Activated CD8-positive, alpha-beta memory T cell treated with anti-CD3 and anti-CD28 coated beads for 48 hours (primary cell): ENCODE measurements at regions not wholly inside any gene's neighbourhood (a gene's known extent, or its start where the extent isn't known, plus 50 kb on each side); places are given as distances from the start of the nearest gene placed in this dataset.

ENCODE experiments used
- DNase-seq, 3 experiments: peaks; one replicate each; pipeline ENCODE4 v3.0.0-alpha.2; 2020; ENCODE audit warnings: low read depth in 2 of 3, low spot score in 2 of 3

- DNase-seq, result no peak
Observed at GRCh38 chr9:117858561-117858960, 154.4 kb downstream of the TLR4 start.

GRCh38 chr9:117860849-117861248, 156.6 kb downstream of the TLR4 start:
- DNase-seq, result no peak

GRCh38 chr9:117864385-117865057, 160.3 kb downstream of the TLR4 start:
- no peak for DNase-seq

GRCh38 chr9:117868594-117868993, 164.4 kb downstream of the TLR4 start:
- DNase-seq, result no peak

GRCh38 chr9:117869287-117869686, 165.1 kb downstream of the TLR4 start:
- no peak for DNase-seq

GRCh38 chr9:117869712-117870111, 165.5 kb downstream of the TLR4 start:
- no peak for DNase-seq

- no peak for DNase-seq
Observed at GRCh38 chr9:117873664-117874063, 169.5 kb downstream of the TLR4 start.

- DNase-seq, result no peak
Observed at GRCh38 chr9:117875886-117876285, 171.7 kb downstream of the TLR4 start.

- DNase-seq, result no peak
Observed at GRCh38 chr9:117882171-117882570, 178.0 kb downstream of the TLR4 start.

- DNase-seq, result no peak
Observed at GRCh38 chr9:117886616-117887015, 182.4 kb downstream of the TLR4 start.

GRCh38 chr9:117887383-117887782, 183.2 kb downstream of the TLR4 start:
- DNase-seq, result no peak

- DNase-seq, result no peak
Observed at GRCh38 chr9:117887941-117888340, 183.7 kb downstream of the TLR4 start.

- no peak for DNase-seq
Observed at GRCh38 chr9:117903453-117903852, 199.2 kb downstream of the TLR4 start.

- DNase-seq, result no peak
Observed at GRCh38 chr9:117906763-117907162, 202.6 kb downstream of the TLR4 start.

GRCh38 chr9:117907420-117907819, 203.2 kb downstream of the TLR4 start:
- DNase-seq, result no peak

- DNase-seq, result no peak
Observed at GRCh38 chr9:117916291-117916690, 212.1 kb downstream of the TLR4 start.

- DNase-seq, result no peak
Observed at GRCh38 chr9:117917873-117918272, 213.7 kb downstream of the TLR4 start.

- DNase-seq, result no peak
Observed at GRCh38 chr9:117919538-117919937, 215.3 kb downstream of the TLR4 start.

- DNase-seq, result no peak
Observed at GRCh38 chr9:117926031-117926658, 221.9 kb downstream of the TLR4 start.

- DNase-seq, result no peak
Observed at GRCh38 chr9:117927354-117927753, 223.2 kb downstream of the TLR4 start.

- no peak for DNase-seq
Observed at GRCh38 chr9:117929868-117930267, 225.7 kb downstream of the TLR4 start.

- no peak for DNase-seq
Observed at GRCh38 chr9:117932585-117932984, 228.4 kb downstream of the TLR4 start.
